ENCODE measurements at regions not wholly inside any gene's neighbourhood (a gene's known extent, or its start where the extent isn't known, plus 50 kb on each side); places are given as distances from the start of the nearest gene placed in this dataset.
"Not testable (repeated sequence)": the region's sequence is repeated elsewhere in the genome, so short reads cannot be mapped to it uniquely, and the experiment has no call there.

GRCh38 chr14:27890259-27890658 is 876.3 kb upstream of the FOXG1 start:
- Mint-ChIP-seq H3K9me3 (peaks cover 0 to 25% (median 11%) of the 10 kb centered on the region in 7 donors), H3K27ac (no peak overlapping the region), H3K4me3 (no peak overlapping the region), H3K4me1 (no peaks in the 10 kb centered on the region), H3K27me3 (no peaks in the 10 kb centered on the region), H3K36me3 (peaks cover 3% of the 10 kb centered on the region)
- Histone ChIP-seq H3K4me1 (ENCODE audit: control insufficient read depth, insufficient read depth, low read length, poor library complexity, severe bottlenecking) (no peaks in the 10 kb centered on the region), H3K27ac (ENCODE audit: insufficient read depth, low read length, poor library complexity, severe bottlenecking) (no peak overlapping the region), H3K27me3 (ENCODE audit: control insufficient read depth, insufficient read depth, low read length) (no peaks in the 10 kb centered on the region), H3K4me3 (ENCODE audit: low read depth, low read length) (no peak overlapping the region), H3K9me3 (ENCODE audit: control insufficient read depth in 2 of 2, low read length in 2 of 2) (peaks cover 0 to 2% of the 10 kb centered on the region in 2 experiments), H3K36me3 (ENCODE audit: control insufficient read depth, insufficient read depth, low read length) (no peaks in the 10 kb centered on the region)
- ATAC-seq (ENCODE audit: low read depth in 2 of 2) (no peak), DNase-seq (no peak)

- H3K36me3 ChIP-seq (ENCODE audit: control insufficient read depth, insufficient read depth, low read length); H3K4me3 Mint-ChIP-seq; H3K4me3 ChIP-seq (ENCODE audit: low read depth, low read length); H3K9me3 ChIP-seq (ENCODE audit: control insufficient read depth in 2 of 2, low read length in 2 of 2); H3K27me3 ChIP-seq (ENCODE audit: control insufficient read depth, insufficient read depth, low read length); H3K27ac Mint-ChIP-seq; H3K4me1 ChIP-seq (ENCODE audit: control insufficient read depth, insufficient read depth, low read length, poor library complexity, severe bottlenecking); H3K27ac ChIP-seq (ENCODE audit: insufficient read depth, low read length, poor library complexity, severe bottlenecking); H3K36me3 Mint-ChIP-seq; DNase-seq; H3K4me1 Mint-ChIP-seq; H3K27me3 Mint-ChIP-seq; ATAC-seq (ENCODE audit: low read depth in 2 of 2): not testable (repeated sequence)
- H3K9me3 Mint-ChIP-seq = peaks cover 4 to 39% (median 8%) of the 10 kb centered on the region in 7 donors
These were observed 858.1 kb upstream of the FOXG1 start for GRCh38 chr14:27908484-27908883.

DNA sequence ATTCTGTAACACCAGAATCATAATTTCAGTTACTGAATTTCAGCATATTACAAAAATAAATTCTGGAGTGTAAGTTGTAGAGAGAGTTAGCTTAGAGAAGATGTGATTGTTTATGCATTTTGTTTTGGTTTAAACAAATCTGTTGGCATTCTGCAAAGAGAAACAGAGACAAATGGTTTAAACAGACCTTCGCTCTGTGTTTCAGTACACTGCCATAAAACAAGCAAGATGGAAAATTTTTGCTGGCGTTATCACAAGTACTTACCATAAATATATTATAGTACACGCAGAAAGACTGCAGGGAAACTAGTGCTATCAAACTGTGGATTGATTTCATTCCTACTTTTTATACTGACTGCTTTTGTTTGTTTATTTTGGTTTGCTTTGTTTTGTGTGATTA is 850.3 kb upstream of the FOXG1 start:
- Histone ChIP-seq H3K27ac (ENCODE audit: insufficient read depth, low read length, poor library complexity, severe bottlenecking) (no peak overlapping the region), H3K27me3 (ENCODE audit: control insufficient read depth, insufficient read depth, low read length) (no peaks in the 10 kb centered on the region), H3K4me1 (ENCODE audit: control insufficient read depth, insufficient read depth, low read length, poor library complexity, severe bottlenecking) (no peaks in the 10 kb centered on the region), H3K9me3 (ENCODE audit: control insufficient read depth in 2 of 2, low read length in 2 of 2) (peaks cover 3 to 5% of the 10 kb centered on the region in 2 experiments), H3K36me3 (ENCODE audit: control insufficient read depth, insufficient read depth, low read length) (no peaks in the 10 kb centered on the region), H3K4me3 (ENCODE audit: low read depth, low read length) (no peak overlapping the region)
- Mint-ChIP-seq H3K36me3 (no peaks in the 10 kb centered on the region), H3K4me1 (no peaks in the 10 kb centered on the region), H3K9me3 (peaks cover 0 to 24% (median 10%) of the 10 kb centered on the region in 7 donors), H3K27ac (no peak overlapping the region), H3K27me3 (no peaks in the 10 kb centered on the region), H3K4me3 (no peak overlapping the region)
- DNase-seq = no peak
- no peak for ATAC-seq (ENCODE audit: low read depth in 2 of 2)

GRCh38 chr14:27917896-27918295 is 848.7 kb upstream of the FOXG1 start:
- Histone ChIP-seq H3K4me1 (ENCODE audit: control insufficient read depth, insufficient read depth, low read length, poor library complexity, severe bottlenecking) (no peaks in the 10 kb centered on the region), H3K27ac (ENCODE audit: insufficient read depth, low read length, poor library complexity, severe bottlenecking) (no peak overlapping the region), H3K27me3 (ENCODE audit: control insufficient read depth, insufficient read depth, low read length) (no peaks in the 10 kb centered on the region), H3K9me3 (ENCODE audit: control insufficient read depth in 2 of 2, low read length in 2 of 2) (peaks cover 5 to 6% of the 10 kb centered on the region in 2 experiments), H3K4me3 (ENCODE audit: low read depth, low read length) (no peak overlapping the region), H3K36me3 (ENCODE audit: control insufficient read depth, insufficient read depth, low read length) (no peaks in the 10 kb centered on the region)
- peaks cover 0 to 27% (median 13%) of the 10 kb centered on the region in 7 donors for H3K9me3 Mint-ChIP-seq
- H3K4me3 Mint-ChIP-seq = no peak overlapping the region
- no peaks in the 10 kb centered on the region for H3K36me3 Mint-ChIP-seq
- no peaks in the 10 kb centered on the region for H3K27me3 Mint-ChIP-seq
- no peak overlapping the region for H3K27ac Mint-ChIP-seq
- H3K4me1 Mint-ChIP-seq = no peaks in the 10 kb centered on the region
- ATAC-seq (ENCODE audit: low read depth in 2 of 2) = no peak
- no peak for DNase-seq

DNA sequence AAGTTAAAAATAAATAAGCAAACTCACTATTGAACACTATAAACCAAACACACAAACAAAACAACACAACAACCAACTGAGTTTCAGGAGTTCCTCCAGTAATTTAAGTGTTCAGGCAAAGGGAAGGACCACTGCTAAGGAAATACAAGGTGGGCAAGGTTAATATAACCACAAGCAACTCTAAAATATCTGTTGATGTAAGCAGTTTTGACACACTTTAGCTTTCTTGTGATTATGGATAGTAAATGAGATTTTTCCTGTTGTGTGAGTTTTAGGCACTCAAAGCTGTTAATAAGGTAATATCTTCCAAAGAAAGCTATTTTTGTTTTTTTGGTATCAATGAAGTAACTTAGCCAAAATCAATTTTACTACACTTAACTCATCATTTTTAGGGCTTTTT is 839.1 kb upstream of the FOXG1 start:
- H3K4me1 ChIP-seq (ENCODE audit: control insufficient read depth, insufficient read depth, low read length, poor library complexity, severe bottlenecking) = no peaks in the 10 kb centered on the region
- no peak overlapping the region for H3K27ac ChIP-seq (ENCODE audit: insufficient read depth, low read length, poor library complexity, severe bottlenecking)
- Mint-ChIP-seq H3K36me3 (no peaks in the 10 kb centered on the region), H3K4me3 (no peak overlapping the region), H3K27ac (no peak overlapping the region), H3K4me1 (no peaks in the 10 kb centered on the region), H3K9me3 (peaks cover 0 to 22% (median 6%) of the 10 kb centered on the region in 7 donors), H3K27me3 (no peaks in the 10 kb centered on the region)
- DNase-seq = no peak
- no peak for ATAC-seq (ENCODE audit: low read depth in 2 of 2)
- peaks cover 0 to 11% of the 10 kb centered on the region in 2 experiments for H3K9me3 ChIP-seq (ENCODE audit: control insufficient read depth in 2 of 2, low read length in 2 of 2)
- H3K27me3 ChIP-seq (ENCODE audit: control insufficient read depth, insufficient read depth, low read length) = no peaks in the 10 kb centered on the region
- no peaks in the 10 kb centered on the region for H3K36me3 ChIP-seq (ENCODE audit: control insufficient read depth, insufficient read depth, low read length)
- no peak overlapping the region for H3K4me3 ChIP-seq (ENCODE audit: low read depth, low read length)

DNA sequence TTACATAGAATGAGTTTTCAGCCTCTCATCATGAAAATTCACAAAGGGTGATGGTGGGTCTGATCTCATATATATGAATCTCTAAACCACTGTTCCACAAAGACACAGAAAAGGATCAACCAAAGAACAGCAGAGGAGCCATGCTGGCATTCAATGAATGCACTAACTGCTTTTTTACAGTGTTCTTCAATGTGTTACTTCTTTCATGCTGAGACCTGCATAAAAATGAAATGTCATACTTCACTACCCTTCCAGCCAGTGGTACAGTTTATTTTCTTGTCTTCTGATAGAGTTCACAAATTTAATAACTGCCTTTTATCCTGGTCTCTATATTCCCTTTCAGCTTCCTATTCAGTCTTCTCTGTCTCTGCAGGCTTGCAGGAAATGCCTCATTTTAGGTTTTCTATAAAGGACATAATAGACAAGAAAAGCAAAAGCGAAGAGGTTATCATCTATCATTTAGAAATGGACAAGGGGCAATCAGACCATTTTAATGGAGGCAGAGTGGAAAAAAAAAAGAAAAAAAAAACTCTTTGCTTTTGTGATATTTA is 836.7 kb upstream of the FOXG1 start:
- Mint-ChIP-seq H3K27ac (no peak overlapping the region), H3K27me3 (no peaks in the 10 kb centered on the region), H3K4me1 (no peaks in the 10 kb centered on the region), H3K4me3 (no peak overlapping the region), H3K9me3 (peaks cover 2 to 30% (median 7%) of the 10 kb centered on the region in 7 donors), H3K36me3 (no peaks in the 10 kb centered on the region)
- no peak overlapping the region for H3K4me3 ChIP-seq (ENCODE audit: low read depth, low read length)
- H3K4me1 ChIP-seq (ENCODE audit: control insufficient read depth, insufficient read depth, low read length, poor library complexity, severe bottlenecking) = no peaks in the 10 kb centered on the region
- H3K36me3 ChIP-seq (ENCODE audit: control insufficient read depth, insufficient read depth, low read length) = no peaks in the 10 kb centered on the region
- DNase-seq (no peak), ATAC-seq (ENCODE audit: low read depth in 2 of 2) (no peak)
- H3K9me3 ChIP-seq (ENCODE audit: control insufficient read depth in 2 of 2, low read length in 2 of 2) = peaks cover 0 to 6% of the 10 kb centered on the region in 2 experiments
- H3K27ac ChIP-seq (ENCODE audit: insufficient read depth, low read length, poor library complexity, severe bottlenecking) = no peak overlapping the region
- no peaks in the 10 kb centered on the region for H3K27me3 ChIP-seq (ENCODE audit: control insufficient read depth, insufficient read depth, low read length)

- ATAC-seq (ENCODE audit: low read depth in 2 of 2) = no peak
- Histone ChIP-seq H3K4me1 (ENCODE audit: control insufficient read depth, insufficient read depth, low read length, poor library complexity, severe bottlenecking) (no peaks in the 10 kb centered on the region), H3K27me3 (ENCODE audit: control insufficient read depth, insufficient read depth, low read length) (no peaks in the 10 kb centered on the region), H3K27ac (ENCODE audit: insufficient read depth, low read length, poor library complexity, severe bottlenecking) (no peak overlapping the region), H3K36me3 (ENCODE audit: control insufficient read depth, insufficient read depth, low read length) (no peaks in the 10 kb centered on the region), H3K4me3 (ENCODE audit: low read depth, low read length) (no peak overlapping the region), H3K9me3 (ENCODE audit: control insufficient read depth in 2 of 2, low read length in 2 of 2) (peaks cover 0 to 9% of the 10 kb centered on the region in 2 experiments)
- no peak overlapping the region for H3K4me3 Mint-ChIP-seq
- no peak overlapping the region for H3K27ac Mint-ChIP-seq
- H3K36me3 Mint-ChIP-seq = no peaks in the 10 kb centered on the region
- DNase-seq = no peak
- no peaks in the 10 kb centered on the region for H3K27me3 Mint-ChIP-seq
- peaks cover 3 to 39% (median 17%) of the 10 kb centered on the region in 7 donors for H3K9me3 Mint-ChIP-seq
- no peaks in the 10 kb centered on the region for H3K4me1 Mint-ChIP-seq
These were observed 828.2 kb upstream of the FOXG1 start for GRCh38 chr14:27938392-27938791.

GRCh38 chr14:27945512-27945911 is 821.1 kb upstream of the FOXG1 start:
- no peak overlapping the region for H3K27ac Mint-ChIP-seq
- no peak overlapping the region for H3K4me3 ChIP-seq (ENCODE audit: low read depth, low read length)
- no peaks in the 10 kb centered on the region for H3K27me3 Mint-ChIP-seq
- H3K4me1 ChIP-seq (ENCODE audit: control insufficient read depth, insufficient read depth, low read length, poor library complexity, severe bottlenecking) = no peaks in the 10 kb centered on the region
- no peak overlapping the region for H3K4me3 Mint-ChIP-seq
- DNase-seq = no peak
- ATAC-seq (ENCODE audit: low read depth in 2 of 2) = no peak
- H3K36me3 Mint-ChIP-seq = no peaks in the 10 kb centered on the region
- H3K4me1 Mint-ChIP-seq = no peaks in the 10 kb centered on the region
- peaks cover 0 to 11% of the 10 kb centered on the region in 2 experiments for H3K9me3 ChIP-seq (ENCODE audit: control insufficient read depth in 2 of 2, low read length in 2 of 2)
- no peaks in the 10 kb centered on the region for H3K27me3 ChIP-seq (ENCODE audit: control insufficient read depth, insufficient read depth, low read length)
- H3K9me3 Mint-ChIP-seq = peaks cover 0 to 39% (median 10%) of the 10 kb centered on the region in 7 donors
- H3K27ac ChIP-seq (ENCODE audit: insufficient read depth, low read length, poor library complexity, severe bottlenecking) = no peak overlapping the region
- H3K36me3 ChIP-seq (ENCODE audit: control insufficient read depth, insufficient read depth, low read length) = no peaks in the 10 kb centered on the region

All from CD4-positive, CD25-positive, alpha-beta regulatory T cell (primary cell).